HL-60 (cell line): ENCODE measurements at regions not wholly inside any gene's neighbourhood (a gene's known extent, or its start where the extent isn't known, plus 50 kb on each side); places are given as distances from the start of the nearest gene placed in this dataset.

Source experiments
- POLR2AphosphoS5 ChIP-seq: IDR thresholded peaks from 2 replicates; pipeline ENCODE4 v1.6.1; 2012; ENCODE audit warnings: low read depth
- TF ChIP-seq, protein P1 (sequence below): IDR thresholded peaks from one replicate; pipeline ENCODE4 v1.5.1; 2011; ENCODE audit warnings: low read length, control low read depth, inconsistent platforms; ENCODE audit not compliant: insufficient read depth
- TF ChIP-seq, protein P2 (sequence below): IDR thresholded peaks from 2 replicates; pipeline ENCODE4 v1.6.1; 2012; ENCODE audit warnings: low read depth; ENCODE audit not compliant: insufficient replicate concordance

DNA sequence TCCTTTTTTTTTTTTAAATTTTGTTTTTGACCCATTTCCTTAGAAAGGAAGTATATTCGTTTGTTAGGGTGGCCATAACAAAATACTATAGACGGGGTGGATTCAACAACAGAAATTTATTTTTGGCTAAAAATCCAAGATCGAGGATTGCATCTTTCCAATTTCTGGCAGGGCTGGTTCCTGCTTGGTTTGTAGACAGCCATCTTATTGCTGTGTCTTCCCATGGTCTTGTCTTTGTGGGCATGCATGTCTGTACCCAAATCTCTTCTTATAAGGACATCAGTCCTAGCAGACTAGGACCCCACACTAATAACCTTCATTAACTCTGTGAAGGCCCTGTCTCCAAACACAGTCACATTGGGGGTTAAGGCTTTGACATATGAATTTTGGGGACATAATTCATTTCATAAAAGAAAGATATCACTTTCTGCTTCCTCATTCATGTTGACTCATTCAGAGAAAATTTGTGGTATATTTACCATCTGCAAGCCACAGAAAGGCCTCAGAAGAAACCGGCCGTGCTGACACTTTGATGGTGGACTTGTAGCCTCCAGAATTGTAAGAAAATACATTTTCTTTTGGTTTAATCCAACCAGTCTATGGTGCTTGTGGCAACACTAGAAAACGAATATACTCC, 262.1 kb downstream of the LPIN1 start:
- TF ChIP-seq, protein P1, sequence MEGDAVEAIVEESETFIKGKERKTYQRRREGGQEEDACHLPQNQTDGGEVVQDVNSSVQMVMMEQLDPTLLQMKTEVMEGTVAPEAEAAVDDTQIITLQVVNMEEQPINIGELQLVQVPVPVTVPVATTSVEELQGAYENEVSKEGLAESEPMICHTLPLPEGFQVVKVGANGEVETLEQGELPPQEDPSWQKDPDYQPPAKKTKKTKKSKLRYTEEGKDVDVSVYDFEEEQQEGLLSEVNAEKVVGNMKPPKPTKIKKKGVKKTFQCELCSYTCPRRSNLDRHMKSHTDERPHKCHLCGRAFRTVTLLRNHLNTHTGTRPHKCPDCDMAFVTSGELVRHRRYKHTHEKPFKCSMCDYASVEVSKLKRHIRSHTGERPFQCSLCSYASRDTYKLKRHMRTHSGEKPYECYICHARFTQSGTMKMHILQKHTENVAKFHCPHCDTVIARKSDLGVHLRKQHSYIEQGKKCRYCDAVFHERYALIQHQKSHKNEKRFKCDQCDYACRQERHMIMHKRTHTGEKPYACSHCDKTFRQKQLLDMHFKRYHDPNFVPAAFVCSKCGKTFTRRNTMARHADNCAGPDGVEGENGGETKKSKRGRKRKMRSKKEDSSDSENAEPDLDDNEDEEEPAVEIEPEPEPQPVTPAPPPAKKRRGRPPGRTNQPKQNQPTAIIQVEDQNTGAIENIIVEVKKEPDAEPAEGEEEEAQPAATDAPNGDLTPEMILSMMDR = no peak
- TF ChIP-seq, protein P2, sequence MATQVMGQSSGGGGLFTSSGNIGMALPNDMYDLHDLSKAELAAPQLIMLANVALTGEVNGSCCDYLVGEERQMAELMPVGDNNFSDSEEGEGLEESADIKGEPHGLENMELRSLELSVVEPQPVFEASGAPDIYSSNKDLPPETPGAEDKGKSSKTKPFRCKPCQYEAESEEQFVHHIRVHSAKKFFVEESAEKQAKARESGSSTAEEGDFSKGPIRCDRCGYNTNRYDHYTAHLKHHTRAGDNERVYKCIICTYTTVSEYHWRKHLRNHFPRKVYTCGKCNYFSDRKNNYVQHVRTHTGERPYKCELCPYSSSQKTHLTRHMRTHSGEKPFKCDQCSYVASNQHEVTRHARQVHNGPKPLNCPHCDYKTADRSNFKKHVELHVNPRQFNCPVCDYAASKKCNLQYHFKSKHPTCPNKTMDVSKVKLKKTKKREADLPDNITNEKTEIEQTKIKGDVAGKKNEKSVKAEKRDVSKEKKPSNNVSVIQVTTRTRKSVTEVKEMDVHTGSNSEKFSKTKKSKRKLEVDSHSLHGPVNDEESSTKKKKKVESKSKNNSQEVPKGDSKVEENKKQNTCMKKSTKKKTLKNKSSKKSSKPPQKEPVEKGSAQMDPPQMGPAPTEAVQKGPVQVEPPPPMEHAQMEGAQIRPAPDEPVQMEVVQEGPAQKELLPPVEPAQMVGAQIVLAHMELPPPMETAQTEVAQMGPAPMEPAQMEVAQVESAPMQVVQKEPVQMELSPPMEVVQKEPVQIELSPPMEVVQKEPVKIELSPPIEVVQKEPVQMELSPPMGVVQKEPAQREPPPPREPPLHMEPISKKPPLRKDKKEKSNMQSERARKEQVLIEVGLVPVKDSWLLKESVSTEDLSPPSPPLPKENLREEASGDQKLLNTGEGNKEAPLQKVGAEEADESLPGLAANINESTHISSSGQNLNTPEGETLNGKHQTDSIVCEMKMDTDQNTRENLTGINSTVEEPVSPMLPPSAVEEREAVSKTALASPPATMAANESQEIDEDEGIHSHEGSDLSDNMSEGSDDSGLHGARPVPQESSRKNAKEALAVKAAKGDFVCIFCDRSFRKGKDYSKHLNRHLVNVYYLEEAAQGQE = no peak
- no peak for TF ChIP-seq POLR2AphosphoS5
